ENCODE measurements at regions not wholly inside any gene's neighbourhood (a gene's known extent, or its start where the extent isn't known, plus 50 kb on each side); places are given as distances from the start of the nearest gene placed in this dataset.
A peak's percentile ranks its signal among the peaks of the same experiment; 100 is the strongest.

DNA sequence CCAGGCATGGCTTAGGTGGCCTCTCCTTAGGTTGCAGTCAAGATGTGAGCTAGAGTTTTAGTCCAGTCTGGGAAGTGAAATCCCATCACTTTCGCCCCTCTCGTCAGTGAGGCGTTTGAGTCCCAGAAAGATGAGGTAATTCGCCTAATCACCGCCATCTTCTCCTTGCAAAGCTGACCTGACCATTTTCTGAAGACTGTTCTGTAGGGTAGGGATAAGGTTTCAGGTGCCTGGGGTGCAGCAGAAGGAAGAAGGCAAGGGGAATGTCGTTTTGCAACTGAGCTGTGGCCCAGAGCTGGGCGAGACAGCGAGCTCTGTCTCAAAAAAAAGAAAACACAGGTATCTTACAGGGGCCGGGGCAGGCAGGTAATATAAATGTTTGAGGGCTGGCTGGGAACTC is 61.7 kb upstream of the CECR2 start (continued):
- TF ChIP-seq KLF5 (IDR thresholded peaks at IDR 0.05; ENCODE audit: partially characterized antibody) (no peak), CHD4 (IDR thresholded peaks at IDR 0.05) (no peak), ZNF384 (IDR thresholded peaks at IDR 0.05; ENCODE audit: borderline replicate concordance, low read depth, low read length) (no peak), IKZF2 (IDR thresholded peaks at IDR 0.05) (no peak), ZNF207 (IDR thresholded peaks at IDR 0.05; ENCODE audit: borderline replicate concordance) (no peak)

DNA sequence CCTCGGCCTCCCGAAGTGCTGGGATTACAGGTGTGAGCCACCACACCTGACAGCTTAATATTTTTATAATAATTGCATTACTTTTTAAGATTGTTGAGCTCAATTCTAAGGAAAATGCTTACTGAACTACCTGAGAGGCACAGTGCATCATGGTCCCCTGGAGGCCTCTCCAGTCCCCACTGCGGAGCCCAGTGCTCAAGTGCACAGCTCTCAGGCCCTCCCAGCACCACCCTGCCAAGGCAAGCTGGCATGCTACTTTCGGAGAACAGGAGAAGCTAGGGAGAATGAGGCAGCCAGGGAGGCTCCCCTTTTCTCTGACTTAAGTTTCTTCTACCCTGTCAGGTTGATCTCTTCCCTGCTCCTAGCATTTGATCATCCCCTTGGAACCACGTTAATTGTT is 64.2 kb upstream of the CECR2 start:
- H3K9ac ChIP-seq (ENCODE audit: control insufficient read depth, insufficient read depth, low read length) = no peak overlapping the region
- DNase-seq (ENCODE audit: low read depth, low spot score) (no peak), ATAC-seq (no peak), FAIRE-seq (no peak)
- in situ Hi-C loops (cut with MboI) (no loop called here), intact Hi-C loops (cut with micrococcal nuclease; ENCODE audit: unreplicated experiment) (no loop called here)
- H3K36me3 ChIP-seq (ENCODE audit: control insufficient read depth in 2 of 2, insufficient read depth in 2 of 2, low read length in 1 of 2) = no peaks in the 10 kb centered on the region
- H2AFZ ChIP-seq (ENCODE audit: control insufficient read depth, low read depth, low read length) = peak overlapping the region; percentile 17; the same call in 1 of the 2 replicates
- ChIA-PET POLR2A (interaction anchor here (0.5 to 1.1 kb wide), 5 partner anchors 25 to 335 kb away, joined by 3 to 4 read pairs (median 3); no protein-coding TSS in a partner anchor), CTCF (interaction anchor here (0.6 to 1.3 kb wide), 7 partner anchors 15 to 125 kb away, joined by 3 to 8 read pairs (median 3); no protein-coding TSS in a partner anchor), RAD21 (ENCODE audit: unreplicated experiment) (interaction anchor here (1.0 to 1.3 kb wide), 4 partner anchors 24 to 85 kb away, joined by 4 to 9 read pairs (median 6); partner anchors contain the start of gene ADA2), SMC1A (ENCODE audit: uncharacterized antibody, unreplicated experiment) (interaction anchor here (1.0 to 1.5 kb wide), 3 partner anchors 25 to 86 kb away, joined by 3 to 5 read pairs (median 4); partner anchors contain the start of gene ADA2)
- peaks cover 21% of the 10 kb centered on the region for H3K4me1 ChIP-seq (ENCODE audit: control insufficient read depth, insufficient read depth, low read length)
- H3K9me3 ChIP-seq (replicated peaks; ENCODE audit: control insufficient read depth, insufficient read depth, low read length) = no peaks in the 10 kb centered on the region; the same call in 2 of the 3 replicates
- H4K20me1 ChIP-seq (ENCODE audit: control insufficient read depth, insufficient read depth) = no peaks in the 10 kb centered on the region
- TF ChIP-seq BCL11A (IDR thresholded peaks at IDR 0.05; ENCODE audit: low read depth, low read length) (no peak), FOXM1 (IDR thresholded peaks at IDR 0.05; ENCODE audit: low read depth, low read length) (no peak), EED (IDR thresholded peaks at IDR 0.05; ENCODE audit: low read depth) (no peak), SMAD1 (IDR thresholded peaks at IDR 0.05; ENCODE audit: low read depth, partially characterized antibody) (no peak), POLR2A (IDR thresholded peaks at IDR 0.05; ENCODE audit: low read depth, low read length) (no peak), ASH2L (IDR thresholded peaks at IDR 0.05; ENCODE audit: borderline replicate concordance, low read depth) (no peak), SUZ12 (IDR thresholded peaks at IDR 0.05; ENCODE audit: unreplicated experiment) (no peak)
- TF ChIP-seq, protein P1, sequence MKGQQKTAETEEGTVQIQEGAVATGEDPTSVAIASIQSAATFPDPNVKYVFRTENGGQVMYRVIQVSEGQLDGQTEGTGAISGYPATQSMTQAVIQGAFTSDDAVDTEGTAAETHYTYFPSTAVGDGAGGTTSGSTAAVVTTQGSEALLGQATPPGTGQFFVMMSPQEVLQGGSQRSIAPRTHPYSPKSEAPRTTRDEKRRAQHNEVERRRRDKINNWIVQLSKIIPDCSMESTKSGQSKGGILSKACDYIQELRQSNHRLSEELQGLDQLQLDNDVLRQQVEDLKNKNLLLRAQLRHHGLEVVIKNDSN (IDR thresholded peaks at IDR 0.05; ENCODE audit: borderline replicate concordance, extremely low read length, insufficient read depth, low read depth, low read length) = no peak
- TF ChIP-seq, protein P2, sequence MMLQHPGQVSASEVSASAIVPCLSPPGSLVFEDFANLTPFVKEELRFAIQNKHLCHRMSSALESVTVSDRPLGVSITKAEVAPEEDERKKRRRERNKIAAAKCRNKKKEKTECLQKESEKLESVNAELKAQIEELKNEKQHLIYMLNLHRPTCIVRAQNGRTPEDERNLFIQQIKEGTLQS (IDR thresholded peaks at IDR 0.05; ENCODE audit: borderline replicate concordance, extremely low read depth, low read depth, low read length) = no peak
- BruUV-seq (replicated peaks) = no TSS peak
- no peak overlapping the region for H3K4me2 ChIP-seq (ENCODE audit: control insufficient read depth, insufficient read depth)
- H3K27ac ChIP-seq (ENCODE audit: control insufficient read depth, insufficient read depth) = no peak overlapping the region
- no peaks in the 10 kb centered on the region for H3K79me2 ChIP-seq (ENCODE audit: control insufficient read depth, insufficient read depth, low read length)
- H3K27me3 ChIP-seq (replicated peaks in 1 of 2; ENCODE audit: control insufficient read depth in 2 of 2, insufficient read depth in 2 of 2, low read length in 1 of 2) = no peaks in the 10 kb centered on the region
- H3K4me3 ChIP-seq = no peak overlapping the region
- WGBS (ENCODE audit: insufficient coverage, insufficient replicate concordance, low lambda C conversion rate, missing lambda C conversion rate) = 99% methylated on average over 5 of the region's 5 CpGs

All from GM12878 (cell line).